ENCODE measurements at regions not wholly inside any gene's neighbourhood (a gene's known extent, or its start where the extent isn't known, plus 50 kb on each side); places are given as distances from the start of the nearest gene placed in this dataset.

DNA sequence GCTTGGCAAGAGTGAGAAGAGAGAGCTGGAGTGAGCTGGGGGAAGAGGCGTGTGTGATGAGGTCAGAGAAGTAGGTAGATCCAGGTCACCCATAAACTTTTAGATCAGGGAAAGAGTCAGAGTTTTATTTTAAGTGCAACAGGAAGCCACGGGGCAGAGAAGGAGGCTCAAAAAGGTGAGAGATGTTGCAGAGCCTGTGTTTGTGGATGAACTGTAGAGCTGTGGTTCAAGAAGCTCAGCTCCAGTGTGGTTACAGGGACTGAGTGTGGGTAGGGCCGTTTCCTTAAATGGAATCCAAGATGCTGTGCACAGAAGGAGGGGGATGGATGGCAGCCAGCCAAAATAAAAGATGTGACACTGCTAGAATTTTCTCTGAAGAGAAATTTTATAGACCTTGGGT, 337.2 kb downstream of the SATB1 start:
- TF ChIP-seq, protein P1, sequence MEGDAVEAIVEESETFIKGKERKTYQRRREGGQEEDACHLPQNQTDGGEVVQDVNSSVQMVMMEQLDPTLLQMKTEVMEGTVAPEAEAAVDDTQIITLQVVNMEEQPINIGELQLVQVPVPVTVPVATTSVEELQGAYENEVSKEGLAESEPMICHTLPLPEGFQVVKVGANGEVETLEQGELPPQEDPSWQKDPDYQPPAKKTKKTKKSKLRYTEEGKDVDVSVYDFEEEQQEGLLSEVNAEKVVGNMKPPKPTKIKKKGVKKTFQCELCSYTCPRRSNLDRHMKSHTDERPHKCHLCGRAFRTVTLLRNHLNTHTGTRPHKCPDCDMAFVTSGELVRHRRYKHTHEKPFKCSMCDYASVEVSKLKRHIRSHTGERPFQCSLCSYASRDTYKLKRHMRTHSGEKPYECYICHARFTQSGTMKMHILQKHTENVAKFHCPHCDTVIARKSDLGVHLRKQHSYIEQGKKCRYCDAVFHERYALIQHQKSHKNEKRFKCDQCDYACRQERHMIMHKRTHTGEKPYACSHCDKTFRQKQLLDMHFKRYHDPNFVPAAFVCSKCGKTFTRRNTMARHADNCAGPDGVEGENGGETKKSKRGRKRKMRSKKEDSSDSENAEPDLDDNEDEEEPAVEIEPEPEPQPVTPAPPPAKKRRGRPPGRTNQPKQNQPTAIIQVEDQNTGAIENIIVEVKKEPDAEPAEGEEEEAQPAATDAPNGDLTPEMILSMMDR (conservative IDR thresholded peaks at IDR 0.05; ENCODE audit: low read length), result no peak
- TF ChIP-seq EZH2phosphoT487 (IDR thresholded peaks at IDR 0.05; ENCODE audit: borderline replicate concordance, low read depth, low read length), result no peak
